Cardiac fibroblast (primary cell): ENCODE measurements at regions not wholly inside any gene's neighbourhood (a gene's known extent, or its start where the extent isn't known, plus 50 kb on each side); places are given as distances from the start of the nearest gene placed in this dataset.
A peak's percentile ranks its signal among the peaks of the same experiment; 100 is the strongest.

Source experiments
- DNase-seq, 2 donors: peaks; one replicate each; pipeline versions ENCODE4 v3.0.0 to v3.0.0-alpha.2; 2010; ENCODE audit warnings: low read depth in 2 of 2
- H3K4me3 ChIP-seq, 2 donors: replicated peaks in 1 of 2; 1 replicate in 1 of 2; 2 replicates in 1 of 2; pipeline ENCODE4 v1.5.1; 2011; ENCODE audit warnings: low read depth in 2 of 2, low read length in 2 of 2, mild to moderate bottlenecking in 2 of 2, moderate library complexity in 1 of 2
- CTCF ChIP-seq: IDR thresholded peaks from one replicate; pipeline ENCODE4 v1.5.1; 2011; ENCODE audit warnings: low read depth, mild to moderate bottlenecking, low read length, inconsistent platforms

GRCh38 chr4:19256823-19257222 lies 994.9 kb upstream of the SLIT2 start:
- no peak for TF ChIP-seq CTCF
- no peak for DNase-seq
- H3K4me3 ChIP-seq, result no peak overlapping the region

- peak in 1 of 2 donors; percentile 73 for DNase-seq
- no peak overlapping the region for H3K4me3 ChIP-seq
- no peak for TF ChIP-seq CTCF
Observed at GRCh38 chr4:19254486-19254885, 997.2 kb upstream of the SLIT2 start.

- no peak for DNase-seq
- no peak for TF ChIP-seq CTCF
- no peak overlapping the region for H3K4me3 ChIP-seq
Observed at GRCh38 chr4:19248023-19248422, 1003.7 kb upstream of the SLIT2 start.

- H3K4me3 ChIP-seq, result no peak overlapping the region
- DNase-seq, result peak in 1 of 2 donors; percentile 5
- no peak for TF ChIP-seq CTCF
Observed at GRCh38 chr4:19241895-19242294, 1009.8 kb upstream of the SLIT2 start.

GRCh38 chr4:19239565-19239964 lies 1012.1 kb upstream of the SLIT2 start:
- H3K4me3 ChIP-seq, result no peak overlapping the region
- no peak for TF ChIP-seq CTCF
- DNase-seq, result peak in 1 of 2 donors; percentile 76

- DNase-seq, result no peak
- no peak for TF ChIP-seq CTCF
- no peak overlapping the region for H3K4me3 ChIP-seq
Observed at GRCh38 chr4:19236473-19236872, 1015.2 kb upstream of the SLIT2 start.

- H3K4me3 ChIP-seq, result no peak overlapping the region
- TF ChIP-seq CTCF, result no peak
- no peak for DNase-seq
Observed at GRCh38 chr4:19230906-19231545, 1020.7 kb upstream of the SLIT2 start.
